Caco-2 (cell line): ENCODE measurements at regions not wholly inside any gene's neighbourhood (a gene's known extent, or its start where the extent isn't known, plus 50 kb on each side); places are given as distances from the start of the nearest gene placed in this dataset.

Experiments
- BruUV-seq: library from RNA; stranded (reverse); fragments of 400-500 nt; replicated peaks from 2 replicates; lab custom pipeline; 2021; lab: Mats Ljungman, UMichigan
- CTCF ChIA-PET: fragments of 300-600 bp; sonication (Branson Sonifier 250); formaldehyde crosslinking; loops from one replicate; lab custom pipeline; 2022; ENCODE audit warnings: antibody characterized with exemption; lab: Charles Lee
- POLR2A ChIA-PET: fragments of 300-600 bp; sonication (Branson Sonifier 250); formaldehyde crosslinking; loops from one replicate; lab custom pipeline; 2022; ENCODE audit warnings: antibody characterized with exemption; lab: Charles Lee
- DNase-seq, 2 experiments: peaks; one replicate each; pipeline versions ENCODE4 v3.0.0 to v3.0.0-alpha.2; 2020 to 2022
- H3K27me3 ChIP-seq: replicated peaks from 2 replicates; pipeline ENCODE4 v1.6.0; 2011; ENCODE audit warnings: low read length; ENCODE audit not compliant: control insufficient read depth, insufficient read depth
- H3K36me3 ChIP-seq: 2 replicates; pipeline ENCODE4 v1.5.1; 2011; ENCODE audit warnings: low read length; ENCODE audit not compliant: control insufficient read depth, insufficient read depth
- H3K4me1 ChIP-seq: fragments of 250-450 bp; sonication (Bioruptor Pico); 2 replicates; pipeline ENCODE4 v1.5.1; 2020; ENCODE audit warnings: mild to moderate bottlenecking
- H3K4me3 ChIP-seq: 2 replicates; pipeline ENCODE4 v1.5.1; 2011; ENCODE audit warnings: low read depth, mild to moderate bottlenecking, control low read depth, low read length
- H3K9me3 ChIP-seq: fragments of 250-450 bp; sonication (Bioruptor Pico); 2 replicates; pipeline ENCODE4 v1.5.1; 2020; ENCODE audit warnings: mild to moderate bottlenecking, moderate library complexity
- H3K27ac Mint-ChIP-seq: one replicate; pipeline ENCODE4 v1.8.0; 2022; ENCODE audit warnings: mixed read lengths; ENCODE audit not compliant: unreplicated experiment
- H3K27me3 Mint-ChIP-seq: one replicate; pipeline ENCODE4 v1.8.0; 2022; ENCODE audit warnings: mixed read lengths; ENCODE audit not compliant: insufficient read depth, unreplicated experiment
- H3K36me3 Mint-ChIP-seq: one replicate; pipeline ENCODE4 v1.8.0; 2022; ENCODE audit warnings: mild to moderate bottlenecking, mixed read lengths; ENCODE audit not compliant: insufficient read depth, unreplicated experiment
- H3K4me1 Mint-ChIP-seq: one replicate; pipeline ENCODE4 v1.8.0; 2022; ENCODE audit warnings: low read depth, mixed read lengths; ENCODE audit not compliant: unreplicated experiment
- H3K4me3 Mint-ChIP-seq: one replicate; pipeline ENCODE4 v1.8.0; 2022; ENCODE audit warnings: mild to moderate bottlenecking, moderate library complexity, mixed read lengths; ENCODE audit not compliant: unreplicated experiment
- H3K9me3 Mint-ChIP-seq: one replicate; pipeline ENCODE4 v1.8.0; 2022; ENCODE audit warnings: mixed read lengths; ENCODE audit not compliant: unreplicated experiment
- intact Hi-C: fragments of 100-400 bp; cut with micrococcal nuclease; formaldehyde crosslinking; loops from one replicate; pipeline ENCODE4 v1.10.0; 2022; ENCODE audit not compliant: unreplicated experiment
- TF ChIP-seq, protein P1 (sequence below), 2 experiments: fragments of 200-600 bp in 1 of 2; IDR thresholded peaks; 1 replicate in 1 of 2; 2 replicates in 1 of 2; pipeline versions ENCODE4 v1.5.1 to v1.8.0; 2011 to 2022; ENCODE audit warnings: antibody characterized with exemption in 1 of 2, control low read depth in 1 of 2, inconsistent platforms in 1 of 2, low read depth in 1 of 2, low read length in 1 of 2, mild to moderate bottlenecking in 1 of 2, moderate library complexity in 1 of 2; ENCODE audit not compliant: insufficient read depth in 1 of 2, severe bottlenecking in 1 of 2, unreplicated experiment in 1 of 2

DNA sequence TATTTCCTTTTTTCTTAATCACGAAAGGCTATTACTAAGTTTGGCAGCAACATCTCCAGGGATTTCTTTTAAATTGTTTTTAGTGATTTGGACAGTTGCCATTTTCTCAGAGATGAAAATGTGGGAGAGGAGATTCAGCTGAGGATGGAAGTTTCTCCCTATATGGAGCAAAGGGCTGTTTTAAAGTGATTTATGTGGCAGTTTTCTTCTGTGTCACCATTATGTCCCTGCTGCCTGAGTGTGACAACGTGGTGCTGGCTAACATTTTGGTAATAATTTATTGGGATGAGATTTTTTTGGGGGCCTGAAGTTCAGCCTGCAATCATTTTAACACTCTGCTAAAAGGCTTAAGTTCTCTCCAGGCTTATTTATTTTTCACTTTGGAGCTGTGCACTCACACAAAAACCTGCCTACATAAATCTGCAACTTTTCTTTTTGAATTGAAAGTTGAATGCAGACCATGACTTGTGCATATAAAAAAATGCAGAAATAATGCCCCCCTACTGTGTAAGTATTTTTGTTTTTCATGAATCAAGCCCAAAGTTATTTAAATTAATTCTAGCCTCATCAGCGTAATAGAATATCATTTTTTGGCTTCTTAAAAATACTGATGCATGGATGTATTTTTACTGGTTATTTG, 210.9 kb downstream of the ZIC1 start:
- TF ChIP-seq, protein P1, sequence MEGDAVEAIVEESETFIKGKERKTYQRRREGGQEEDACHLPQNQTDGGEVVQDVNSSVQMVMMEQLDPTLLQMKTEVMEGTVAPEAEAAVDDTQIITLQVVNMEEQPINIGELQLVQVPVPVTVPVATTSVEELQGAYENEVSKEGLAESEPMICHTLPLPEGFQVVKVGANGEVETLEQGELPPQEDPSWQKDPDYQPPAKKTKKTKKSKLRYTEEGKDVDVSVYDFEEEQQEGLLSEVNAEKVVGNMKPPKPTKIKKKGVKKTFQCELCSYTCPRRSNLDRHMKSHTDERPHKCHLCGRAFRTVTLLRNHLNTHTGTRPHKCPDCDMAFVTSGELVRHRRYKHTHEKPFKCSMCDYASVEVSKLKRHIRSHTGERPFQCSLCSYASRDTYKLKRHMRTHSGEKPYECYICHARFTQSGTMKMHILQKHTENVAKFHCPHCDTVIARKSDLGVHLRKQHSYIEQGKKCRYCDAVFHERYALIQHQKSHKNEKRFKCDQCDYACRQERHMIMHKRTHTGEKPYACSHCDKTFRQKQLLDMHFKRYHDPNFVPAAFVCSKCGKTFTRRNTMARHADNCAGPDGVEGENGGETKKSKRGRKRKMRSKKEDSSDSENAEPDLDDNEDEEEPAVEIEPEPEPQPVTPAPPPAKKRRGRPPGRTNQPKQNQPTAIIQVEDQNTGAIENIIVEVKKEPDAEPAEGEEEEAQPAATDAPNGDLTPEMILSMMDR (IDR thresholded peaks at IDR 0.05; ENCODE audit: insufficient read depth in 1 of 2, low read depth in 1 of 2, low read length in 1 of 2, severe bottlenecking in 1 of 2, unreplicated experiment in 1 of 2): no peak
- Mint-ChIP-seq H3K4me1 (no peaks in the 10 kb centered on the region), H3K4me3 (no peak overlapping the region), H3K9me3 (no peaks in the 10 kb centered on the region), H3K27me3 (no peaks in the 10 kb centered on the region), H3K27ac (no peak overlapping the region), H3K36me3 (no peaks in the 10 kb centered on the region)
- ChIA-PET CTCF (no interaction called here), POLR2A (no interaction called here)
- Histone ChIP-seq H3K4me3 (no peak overlapping the region), H3K27me3 (no peaks in the 10 kb centered on the region), H3K4me1 (no peaks in the 10 kb centered on the region), H3K9me3 (no peaks in the 10 kb centered on the region), H3K36me3 (no peaks in the 10 kb centered on the region)
- DNase-seq: no peak
- intact Hi-C loops: no loop called here
- no TSS peak for BruUV-seq

- POLR2A ChIA-PET: no interaction called here
- H3K4me1 Mint-ChIP-seq: no peaks in the 10 kb centered on the region
- no peak overlapping the region for H3K4me3 Mint-ChIP-seq
- no peaks in the 10 kb centered on the region for H3K27me3 Mint-ChIP-seq
- CTCF ChIA-PET: no interaction called here
- no peaks in the 10 kb centered on the region for H3K36me3 Mint-ChIP-seq
- H3K9me3 Mint-ChIP-seq: no peaks in the 10 kb centered on the region
- H3K27ac Mint-ChIP-seq: no peak overlapping the region
- TF ChIP-seq, protein P1 (IDR thresholded peaks at IDR 0.05; ENCODE audit: insufficient read depth in 1 of 2, low read depth in 1 of 2, low read length in 1 of 2, severe bottlenecking in 1 of 2, unreplicated experiment in 1 of 2): no peak
- Histone ChIP-seq H3K27me3 (no peaks in the 10 kb centered on the region), H3K4me3 (no peak overlapping the region), H3K36me3 (no peaks in the 10 kb centered on the region), H3K4me1 (no peaks in the 10 kb centered on the region), H3K9me3 (no peaks in the 10 kb centered on the region)
- intact Hi-C loops: no loop called here
- BruUV-seq: no TSS peak
- no peak for DNase-seq
These were observed 211.7 kb downstream of the ZIC1 start for GRCh38 chr3:147620906-147621305.

GRCh38 chr3:147630921-147631415, 221.8 kb downstream of the ZIC1 start:
- CTCF ChIA-PET: no interaction called here
- Mint-ChIP-seq H3K4me1 (no peaks in the 10 kb centered on the region), H3K4me3 (no peak overlapping the region), H3K9me3 (no peaks in the 10 kb centered on the region), H3K36me3 (no peaks in the 10 kb centered on the region), H3K27ac (no peak overlapping the region), H3K27me3 (peaks cover 4% of the 10 kb centered on the region)
- H3K27me3 ChIP-seq: no peaks in the 10 kb centered on the region
- intact Hi-C loops: no loop called here
- POLR2A ChIA-PET: no interaction called here
- TF ChIP-seq, protein P1 (IDR thresholded peaks at IDR 0.05; ENCODE audit: insufficient read depth in 1 of 2, low read depth in 1 of 2, low read length in 1 of 2, severe bottlenecking in 1 of 2, unreplicated experiment in 1 of 2): no peak
- no peaks in the 10 kb centered on the region for H3K36me3 ChIP-seq
- H3K9me3 ChIP-seq: no peaks in the 10 kb centered on the region
- H3K4me3 ChIP-seq: no peak overlapping the region
- no peak for DNase-seq
- no TSS peak for BruUV-seq
- H3K4me1 ChIP-seq: no peaks in the 10 kb centered on the region
